Hindlimb muscle (tissue), 1 donor: ENCODE measurements at regions not wholly inside any gene's neighbourhood (a gene's known extent, or its start where the extent isn't known, plus 50 kb on each side); places are given as distances from the start of the nearest gene placed in this dataset.
A peak's percentile ranks its signal among the peaks of the same experiment; 100 is the strongest.

Source experiments
- DNase-seq: peaks from one replicate; pipeline ENCODE4 v3.0.0-alpha.2; 2013

DNA sequence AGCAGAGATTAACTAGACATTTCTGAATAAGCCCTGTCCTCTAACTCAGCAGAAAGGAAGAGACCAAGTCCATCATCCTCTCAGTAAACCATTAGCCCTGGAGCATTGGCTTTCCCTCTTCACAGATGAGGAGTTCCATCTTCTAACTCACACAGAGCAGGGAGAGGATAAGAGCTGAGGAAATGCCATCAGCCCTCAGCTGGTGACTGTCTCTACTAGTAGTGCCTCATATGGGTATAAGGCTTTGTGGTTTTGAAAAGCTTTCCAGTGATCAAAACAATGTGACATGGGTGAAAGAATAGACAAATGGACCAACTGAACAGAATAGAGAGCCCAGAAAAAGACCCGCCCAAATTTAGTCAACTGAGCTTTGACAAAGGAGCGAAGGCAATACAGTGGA lies 197.2 kb upstream of the NUDT4 start:
- no peak for DNase-seq

GRCh38 chr12:93181409-93181965 lies 196.2 kb upstream of the NUDT4 start:
- no peak for DNase-seq

- DNase-seq = peak; percentile 82
Observed at GRCh38 chr12:93183940-93184671, 193.6 kb upstream of the NUDT4 start.

DNA sequence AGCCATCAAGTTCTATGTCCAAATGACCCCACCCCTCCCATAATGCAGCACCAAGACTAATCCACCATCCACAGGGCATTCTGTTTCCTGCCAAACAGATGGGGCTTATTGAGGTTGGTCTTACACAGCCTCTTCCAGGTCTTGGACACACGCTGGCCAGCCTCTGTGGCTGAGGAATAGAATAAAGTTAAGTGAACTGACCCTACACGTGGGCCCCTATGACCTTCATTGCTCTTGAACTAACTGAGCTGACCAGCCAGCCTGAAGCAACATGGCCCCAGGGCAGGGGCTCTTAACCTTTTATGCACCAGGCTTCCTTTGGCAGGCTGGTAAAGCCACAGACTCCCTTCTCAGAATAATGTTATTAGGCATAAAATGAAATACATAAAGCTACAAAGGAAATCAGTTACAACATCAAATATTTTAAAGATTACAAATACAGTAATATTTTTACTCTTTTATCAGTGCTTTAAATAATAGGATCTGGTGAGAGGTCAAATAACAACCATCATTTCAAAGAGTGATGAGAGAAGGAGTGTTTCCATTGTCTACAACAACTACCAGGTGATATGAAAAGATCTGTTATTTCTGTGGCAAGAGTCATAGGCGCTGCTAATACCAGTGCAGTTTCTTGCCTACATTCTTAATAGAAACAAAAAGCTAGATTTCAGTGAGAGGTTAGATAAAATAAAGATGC lies 192.9 kb upstream of the NUDT4 start:
- no peak for DNase-seq

DNA sequence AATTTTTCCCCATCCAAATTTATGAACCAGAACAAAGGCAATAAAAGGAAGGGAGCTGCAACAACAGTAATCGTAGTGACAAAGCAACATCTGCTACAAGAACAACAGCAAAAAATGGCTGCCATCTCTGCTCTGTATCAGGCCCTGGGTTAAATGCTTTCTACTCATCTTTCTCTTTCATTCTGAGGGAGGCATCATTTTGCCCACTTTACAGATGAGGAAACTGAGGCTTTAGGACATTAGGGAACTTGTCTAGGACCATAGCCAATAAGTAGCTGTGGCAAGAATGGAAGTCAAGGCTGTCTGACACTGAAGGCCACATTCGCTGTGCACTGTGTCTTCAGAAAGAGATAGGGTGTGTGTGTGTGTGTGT lies 192.4 kb upstream of the NUDT4 start:
- DNase-seq = no peak

DNA sequence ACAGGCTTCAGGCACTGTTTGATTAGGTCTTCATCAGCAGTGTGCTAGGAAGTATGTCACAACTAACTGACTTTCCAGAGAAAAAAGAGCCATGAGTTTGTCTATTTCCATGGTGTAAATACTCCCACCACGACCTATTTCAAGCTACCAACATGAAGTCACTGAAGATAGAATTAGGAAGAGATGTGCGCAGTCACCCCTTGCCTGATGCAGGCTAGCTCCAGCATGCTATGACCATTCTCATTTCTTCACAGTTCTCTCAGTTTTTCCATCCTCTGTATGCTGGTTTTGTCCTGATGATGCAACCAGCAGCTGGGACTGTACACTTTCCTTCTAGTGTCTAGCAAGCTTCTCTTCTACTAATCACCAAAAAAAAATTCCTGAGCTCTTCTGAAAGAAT lies 191.6 kb upstream of the NUDT4 start:
- DNase-seq = no peak

DNA sequence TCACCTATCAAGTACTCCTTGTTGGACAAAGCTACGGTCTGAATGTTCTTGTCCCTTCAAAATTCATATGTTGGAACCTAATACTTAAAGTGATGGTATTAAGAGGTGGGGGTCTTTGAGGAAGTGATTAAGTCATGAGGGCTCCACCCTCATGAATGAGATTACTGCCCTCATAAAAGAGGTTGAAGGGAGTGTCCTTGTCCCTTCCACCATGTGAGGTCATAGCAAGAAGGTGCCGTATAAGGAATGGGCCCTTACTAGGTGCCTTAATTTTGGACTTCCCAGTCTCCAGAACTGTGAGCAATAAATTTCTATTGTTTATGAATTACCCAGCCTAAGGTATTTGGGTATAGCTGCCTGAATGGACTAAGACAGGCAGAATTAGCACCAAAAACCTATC lies 191.1 kb upstream of the NUDT4 start:
- no peak for DNase-seq

DNA sequence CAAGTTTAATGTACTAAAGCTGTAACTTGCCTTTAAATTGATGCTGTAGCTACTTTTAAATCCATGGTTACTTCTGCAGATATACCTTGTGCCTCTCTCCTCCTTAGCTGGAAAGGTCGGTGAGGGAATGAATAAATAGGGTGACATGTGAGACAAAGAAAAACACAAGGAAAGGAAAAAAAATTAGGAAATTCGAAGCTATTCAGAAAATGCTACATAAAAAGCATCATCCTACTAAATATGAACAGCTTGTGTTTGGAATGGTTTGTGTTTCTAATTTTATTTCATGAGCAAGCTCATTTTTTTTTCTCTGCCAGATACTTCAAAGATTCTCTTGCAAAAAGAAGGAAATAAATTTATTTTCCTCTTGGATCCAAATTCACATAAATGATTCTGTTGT lies 186.3 kb upstream of the NUDT4 start:
- no peak for DNase-seq

- no peak for DNase-seq
Observed at GRCh38 chr12:93191956-93192355, 185.8 kb upstream of the NUDT4 start.

- no peak for DNase-seq
Observed at GRCh38 chr12:93192878-93193277, 184.8 kb upstream of the NUDT4 start.

DNA sequence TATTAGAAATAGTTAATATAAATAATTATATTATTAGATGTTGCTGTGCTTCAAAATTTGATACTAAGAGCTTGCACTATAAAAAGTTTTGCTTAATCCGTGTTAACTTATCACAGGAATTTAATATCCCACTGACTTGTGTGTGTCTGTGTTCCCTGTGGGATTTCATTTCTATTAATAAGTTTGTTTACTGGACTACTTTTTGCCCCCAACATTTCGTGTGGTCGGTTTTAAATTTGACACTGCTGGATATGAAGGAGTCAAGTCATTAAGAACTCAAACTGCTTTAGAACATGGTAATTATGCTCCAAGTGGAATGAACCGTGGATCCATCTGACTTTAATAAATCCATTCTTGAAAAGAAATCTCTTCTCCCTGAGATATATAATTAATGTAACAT lies 182.2 kb upstream of the NUDT4 start:
- DNase-seq = no peak

GRCh38 chr12:93197067-93197593 lies 180.6 kb upstream of the NUDT4 start:
- DNase-seq = no peak

DNA sequence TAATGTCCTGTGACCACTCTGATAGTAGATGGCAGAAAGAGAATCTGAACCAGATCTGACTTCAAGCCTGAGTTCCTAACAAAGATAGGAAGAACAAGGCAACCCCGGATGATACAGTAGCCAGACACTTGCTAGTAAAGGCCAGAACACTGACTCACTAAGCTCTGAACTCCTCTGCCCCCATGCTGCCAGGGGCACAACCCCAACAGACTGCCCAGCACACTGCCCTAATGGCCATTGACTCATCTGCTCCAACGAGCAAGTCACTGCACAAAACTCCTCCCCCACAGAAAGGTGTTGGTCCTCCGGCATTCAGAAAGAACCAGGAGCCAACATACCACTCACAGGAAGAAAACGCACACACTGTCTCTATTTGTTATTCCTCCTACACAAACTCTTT lies 179.6 kb upstream of the NUDT4 start:
- no peak for DNase-seq

GRCh38 chr12:93199831-93200236 lies 177.9 kb upstream of the NUDT4 start:
- no peak for DNase-seq

DNA sequence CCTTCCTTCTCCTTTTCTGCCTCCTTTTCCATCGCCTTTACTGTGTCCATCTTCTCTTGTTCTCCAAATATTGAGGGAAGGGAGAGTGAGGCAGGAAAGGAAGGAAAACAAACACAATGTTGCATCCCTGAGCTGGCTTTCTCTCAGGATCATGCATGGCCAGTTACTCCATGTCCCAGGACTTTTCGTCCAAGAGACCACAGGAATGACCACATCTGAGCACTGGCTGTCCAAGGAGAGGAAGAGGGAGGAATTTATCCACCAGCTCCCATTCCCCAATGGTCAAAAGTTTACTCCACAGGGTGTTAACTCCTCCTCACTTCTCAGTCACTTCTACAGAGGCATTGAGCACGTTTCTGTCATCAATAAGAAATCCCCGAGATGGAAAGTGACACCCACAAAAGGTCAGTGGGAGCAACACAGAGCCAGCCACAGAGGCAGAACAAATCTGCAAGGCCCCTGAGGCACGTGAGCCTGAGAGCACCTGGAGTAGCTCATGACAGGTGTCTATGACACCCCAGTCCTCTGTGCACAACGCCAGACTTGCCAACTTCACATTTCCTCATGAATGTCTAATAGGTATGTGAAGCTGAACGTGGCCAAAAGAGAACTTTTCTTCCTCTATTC lies 177.3 kb upstream of the NUDT4 start:
- no peak for DNase-seq

- no peak for DNase-seq
Observed at GRCh38 chr12:93201990-93202389, 175.7 kb upstream of the NUDT4 start.

DNA sequence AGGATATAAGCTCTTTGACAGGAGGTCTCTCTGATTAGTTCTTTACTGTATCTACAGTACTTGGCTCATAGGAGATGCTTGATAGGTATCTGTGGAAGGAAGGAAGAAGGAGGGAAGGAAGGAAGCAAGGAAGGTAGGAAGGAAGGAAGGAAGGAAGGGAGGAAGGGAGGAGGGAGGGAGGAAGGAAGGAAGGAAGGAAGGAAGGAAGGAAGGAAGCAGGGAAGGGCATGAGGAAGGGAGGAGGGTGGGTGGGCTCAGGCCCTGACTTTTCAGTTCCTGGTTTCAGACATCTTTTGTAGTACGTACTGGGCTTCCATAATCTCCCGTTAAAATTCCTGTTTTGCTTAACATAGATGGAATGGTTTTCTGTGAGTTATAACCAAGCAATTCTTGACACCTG lies 175.0 kb upstream of the NUDT4 start:
- no peak for DNase-seq

DNA sequence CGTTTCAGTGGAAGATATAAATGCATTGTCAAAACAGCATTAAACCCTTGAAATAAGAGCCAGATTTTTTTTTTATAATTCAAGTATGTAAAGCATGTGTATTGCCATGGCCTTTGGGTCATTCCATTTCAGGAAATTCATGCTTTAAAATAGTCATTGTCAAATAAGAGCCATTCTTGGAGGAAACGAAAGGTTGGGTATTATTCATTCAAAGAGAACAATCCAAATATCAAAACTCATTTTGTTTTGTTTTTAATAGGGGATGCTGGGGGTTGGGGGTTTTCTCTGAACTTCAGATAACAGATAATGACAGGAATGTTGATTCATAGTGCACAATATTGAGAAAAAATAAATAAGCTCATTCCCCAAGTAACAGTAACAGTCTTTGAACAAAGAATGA lies 174.4 kb upstream of the NUDT4 start:
- DNase-seq = no peak

DNA sequence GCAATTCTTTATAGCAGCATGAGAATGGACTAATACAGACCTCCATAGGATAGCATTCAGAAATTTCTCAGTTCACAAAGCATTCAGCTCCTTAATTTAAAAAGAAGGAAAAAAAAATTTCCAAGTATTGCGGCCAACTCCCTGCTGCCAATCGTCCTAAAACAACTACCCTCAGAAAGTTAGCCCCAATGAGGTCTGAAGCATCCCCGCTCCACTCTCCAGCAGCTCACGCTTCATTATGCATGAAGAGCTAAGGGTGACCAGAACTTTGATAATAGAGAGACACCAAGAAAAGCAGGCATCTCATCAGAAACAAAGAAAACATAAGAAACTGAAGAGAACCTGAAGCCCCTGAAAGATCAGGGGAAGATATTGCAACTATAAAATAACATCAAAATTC lies 172.8 kb upstream of the NUDT4 start:
- DNase-seq = no peak

DNA sequence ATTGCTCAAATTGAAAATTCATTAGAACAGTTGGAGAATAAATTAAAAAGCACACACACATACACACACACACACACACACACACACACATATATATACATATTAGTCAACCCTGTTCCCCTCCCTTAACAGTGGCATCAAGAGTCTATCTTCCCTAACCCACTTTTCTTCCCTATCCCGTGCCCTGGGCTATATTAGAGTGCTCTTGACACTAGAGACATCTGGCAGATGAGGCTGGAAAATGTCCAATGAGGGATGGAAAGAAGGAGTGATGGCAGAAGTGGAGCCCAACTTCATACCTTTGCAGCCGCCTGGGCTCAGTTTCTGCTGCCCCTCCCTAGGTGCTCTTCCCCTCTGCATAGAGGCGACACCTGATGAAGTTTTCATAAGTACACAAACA lies 172.4 kb upstream of the NUDT4 start:
- no peak for DNase-seq

DNA sequence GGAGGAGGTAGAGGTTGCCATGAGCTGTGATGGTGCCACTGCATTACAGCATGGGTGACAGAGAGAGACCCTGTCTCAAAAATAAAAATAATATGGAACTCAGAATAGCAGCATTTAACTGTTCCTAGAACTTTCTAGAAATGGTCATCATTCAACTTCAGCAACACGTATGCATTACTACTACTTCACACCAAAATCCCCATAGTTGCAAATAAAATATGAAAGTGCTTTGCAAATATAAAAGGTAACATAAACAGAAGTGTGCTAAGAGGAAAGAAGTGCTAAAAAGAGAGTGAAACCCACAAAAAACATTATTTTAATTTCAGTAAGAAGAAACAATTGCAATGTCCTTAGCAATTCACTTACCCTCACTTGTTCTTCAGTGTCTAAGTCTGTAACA lies 169.7 kb upstream of the NUDT4 start:
- no peak for DNase-seq

- DNase-seq = no peak
Observed at GRCh38 chr12:93214523-93215289, 163.0 kb upstream of the NUDT4 start.

GRCh38 chr12:93215290-93215678 lies 162.4 kb upstream of the NUDT4 start:
- no peak for DNase-seq
